ENCODE measurements at regions not wholly inside any gene's neighbourhood (a gene's known extent, or its start where the extent isn't known, plus 50 kb on each side); places are given as distances from the start of the nearest gene placed in this dataset.
"Not testable (repeated sequence)": the region's sequence is repeated elsewhere in the genome, so short reads cannot be mapped to it uniquely, and the experiment has no call there.

DNA sequence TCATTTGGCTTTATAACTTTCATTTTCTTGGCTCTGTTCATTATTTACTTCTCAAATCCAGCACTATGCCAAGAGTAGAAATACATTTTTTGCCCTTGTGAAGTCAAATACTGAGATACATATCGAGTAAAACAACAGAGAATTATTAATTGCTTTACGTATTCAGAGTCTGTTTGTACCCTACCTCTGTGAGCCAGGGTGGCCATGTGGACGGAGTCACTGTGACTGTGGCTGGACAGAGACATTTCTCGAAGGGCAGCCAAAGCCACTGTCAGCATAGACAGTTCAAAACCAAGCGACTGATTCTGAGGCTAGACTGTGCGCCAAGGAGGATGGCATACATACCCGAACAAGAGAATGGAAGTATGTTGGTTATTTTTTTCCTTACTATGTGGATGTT lies 391.0 kb upstream of the PROX1 start:
- Histone ChIP-seq H3K9me3 (ENCODE audit: control insufficient read depth in 1 of 2, insufficient read depth in 1 of 2, low read length in 2 of 2) (no peaks in the 10 kb centered on the region), H3K27ac (ENCODE audit: low read depth in 1 of 2, low read length in 2 of 2) (no peak overlapping the region), H3K4me3 (ENCODE audit: low read length) (no peak overlapping the region), H3K4me1 (ENCODE audit: insufficient read depth, low read length) (no peaks in the 10 kb centered on the region), H3K36me3 (ENCODE audit: insufficient read depth, low read length) (no peaks in the 10 kb centered on the region), H3K27me3 (ENCODE audit: control insufficient read depth in 1 of 2, insufficient read depth in 2 of 2, low read length in 2 of 2) (peaks cover 0 to under 1% of the 10 kb centered on the region in 2 experiments)
- TF ChIP-seq CTCF (IDR thresholded peaks at IDR 0.05): no peak
- H3K9me3 Mint-ChIP-seq: no peaks in the 10 kb centered on the region
- no peaks in the 10 kb centered on the region for H3K4me1 Mint-ChIP-seq (ENCODE audit: low read depth)
- no peak overlapping the region for H3K27ac Mint-ChIP-seq
- ATAC-seq (ENCODE audit: poor library complexity): no peak
- ChIA-PET POLR2A (no interaction called here), CTCF (no interaction called here)
- peaks cover 4% of the 10 kb centered on the region for H3K27me3 Mint-ChIP-seq
- intact Hi-C loops (cut with DNase I, micrococcal nuclease): no loop called here
- no peak overlapping the region for H3K4me3 Mint-ChIP-seq
- DNase-seq: no peak
- no peaks in the 10 kb centered on the region for H3K36me3 Mint-ChIP-seq (ENCODE audit: low read depth)

- Histone ChIP-seq H3K36me3 (ENCODE audit: insufficient read depth, low read length) (no peaks in the 10 kb centered on the region), H3K9me3 (ENCODE audit: control insufficient read depth in 1 of 2, insufficient read depth in 1 of 2, low read length in 2 of 2) (no peaks in the 10 kb centered on the region), H3K27ac (ENCODE audit: low read depth in 1 of 2, low read length in 2 of 2) (no peak overlapping the region), H3K4me1 (ENCODE audit: insufficient read depth, low read length) (no peaks in the 10 kb centered on the region), H3K27me3 (ENCODE audit: control insufficient read depth in 1 of 2, insufficient read depth in 2 of 2, low read length in 2 of 2) (no peaks in the 10 kb centered on the region), H3K4me3 (ENCODE audit: low read length) (no peak overlapping the region)
- H3K27ac Mint-ChIP-seq: no peak overlapping the region
- peaks cover 4% of the 10 kb centered on the region for H3K27me3 Mint-ChIP-seq
- H3K4me1 Mint-ChIP-seq (ENCODE audit: low read depth): no peaks in the 10 kb centered on the region
- ATAC-seq (ENCODE audit: poor library complexity): no peak
- no peak for TF ChIP-seq CTCF (IDR thresholded peaks at IDR 0.05)
- CTCF ChIA-PET: interaction anchor here (1.1 kb wide), 1 partner anchor 16 kb away, joined by 3 read pairs; no protein-coding TSS in a partner anchor
- POLR2A ChIA-PET: no interaction called here
- DNase-seq: no peak
- intact Hi-C loops (cut with DNase I, micrococcal nuclease): no loop called here
- no peak overlapping the region for H3K4me3 Mint-ChIP-seq
- H3K9me3 Mint-ChIP-seq: no peaks in the 10 kb centered on the region
- H3K36me3 Mint-ChIP-seq (ENCODE audit: low read depth): no peaks in the 10 kb centered on the region
These were observed 389.5 kb upstream of the PROX1 start for GRCh38 chr1:213598263-213598662.

DNA sequence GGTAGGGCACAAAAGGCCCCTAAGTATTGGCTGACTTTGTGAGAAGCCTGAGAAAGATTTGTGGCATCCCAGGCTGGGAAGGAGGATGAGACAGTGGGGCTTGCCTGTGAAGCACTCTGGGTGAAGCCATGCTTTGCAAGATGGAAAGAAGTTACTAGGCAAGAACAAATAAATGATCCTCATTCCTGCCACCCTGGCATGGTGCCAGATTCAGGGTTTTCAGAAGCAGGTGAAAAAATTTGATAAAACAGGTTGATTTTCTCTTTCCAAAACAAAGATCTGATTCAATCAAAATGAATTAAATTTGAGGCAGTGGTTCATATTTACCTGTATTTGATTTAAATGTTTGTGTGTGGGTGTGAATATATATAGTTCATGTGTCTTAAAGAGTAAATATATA lies 386.9 kb upstream of the PROX1 start:
- Mint-ChIP-seq H3K27me3 (peaks cover 20% of the 10 kb centered on the region), H3K4me1 (ENCODE audit: low read depth) (no peaks in the 10 kb centered on the region), H3K27ac (no peak overlapping the region), H3K9me3 (no peaks in the 10 kb centered on the region), H3K4me3 (no peak overlapping the region), H3K36me3 (ENCODE audit: low read depth) (no peaks in the 10 kb centered on the region)
- Histone ChIP-seq H3K36me3 (ENCODE audit: insufficient read depth, low read length) (no peaks in the 10 kb centered on the region), H3K9me3 (ENCODE audit: control insufficient read depth in 1 of 2, insufficient read depth in 1 of 2, low read length in 2 of 2) (peaks cover 0 to 4% of the 10 kb centered on the region in 2 experiments), H3K4me3 (ENCODE audit: low read length) (no peak overlapping the region), H3K27ac (ENCODE audit: low read depth in 1 of 2, low read length in 2 of 2) (no peak overlapping the region), H3K27me3 (ENCODE audit: control insufficient read depth in 1 of 2, insufficient read depth in 2 of 2, low read length in 2 of 2) (no peaks in the 10 kb centered on the region), H3K4me1 (ENCODE audit: insufficient read depth, low read length) (no peaks in the 10 kb centered on the region)
- no peak for TF ChIP-seq CTCF (IDR thresholded peaks at IDR 0.05)
- DNase-seq (no peak), ATAC-seq (ENCODE audit: poor library complexity) (no peak)
- intact Hi-C loops (cut with DNase I, micrococcal nuclease): no loop called here
- ChIA-PET POLR2A (no interaction called here), CTCF (no interaction called here)

GRCh38 chr1:213601705-213602104 lies 386.1 kb upstream of the PROX1 start:
- CTCF ChIA-PET; H3K9me3 ChIP-seq (ENCODE audit: control insufficient read depth in 1 of 2, insufficient read depth in 1 of 2, low read length in 2 of 2); H3K27ac Mint-ChIP-seq; H3K4me3 Mint-ChIP-seq; H3K4me1 ChIP-seq (ENCODE audit: insufficient read depth, low read length); H3K27ac ChIP-seq (ENCODE audit: low read depth in 1 of 2, low read length in 2 of 2); H3K36me3 Mint-ChIP-seq (ENCODE audit: low read depth); H3K4me1 Mint-ChIP-seq (ENCODE audit: low read depth); H3K27me3 ChIP-seq (ENCODE audit: control insufficient read depth in 1 of 2, insufficient read depth in 2 of 2, low read length in 2 of 2); H3K9me3 Mint-ChIP-seq; intact Hi-C loops (cut with DNase I, micrococcal nuclease); ATAC-seq (ENCODE audit: poor library complexity); DNase-seq; H3K36me3 ChIP-seq (ENCODE audit: insufficient read depth, low read length); POLR2A ChIA-PET; H3K4me3 ChIP-seq (ENCODE audit: low read length): not testable (repeated sequence)
- H3K27me3 Mint-ChIP-seq: peaks cover 27% of the 10 kb centered on the region

Data from CD4-positive, alpha-beta T cell (primary cell).